ENCODE measurements at regions not wholly inside any gene's neighbourhood (a gene's known extent, or its start where the extent isn't known, plus 50 kb on each side); places are given as distances from the start of the nearest gene placed in this dataset.

GRCh38 chr14:71721791-71722190, 210.4 kb upstream of the RGS6 start:
- DNase-seq: no peak

GRCh38 chr14:71722885-71723284, 209.3 kb upstream of the RGS6 start:
- DNase-seq: no peak

- DNase-seq: no peak
Measured at GRCh38 chr14:71725922-71726579, 206.2 kb upstream of the RGS6 start.

- DNase-seq: no peak
Measured at GRCh38 chr14:71726580-71727021, 205.6 kb upstream of the RGS6 start.

DNA sequence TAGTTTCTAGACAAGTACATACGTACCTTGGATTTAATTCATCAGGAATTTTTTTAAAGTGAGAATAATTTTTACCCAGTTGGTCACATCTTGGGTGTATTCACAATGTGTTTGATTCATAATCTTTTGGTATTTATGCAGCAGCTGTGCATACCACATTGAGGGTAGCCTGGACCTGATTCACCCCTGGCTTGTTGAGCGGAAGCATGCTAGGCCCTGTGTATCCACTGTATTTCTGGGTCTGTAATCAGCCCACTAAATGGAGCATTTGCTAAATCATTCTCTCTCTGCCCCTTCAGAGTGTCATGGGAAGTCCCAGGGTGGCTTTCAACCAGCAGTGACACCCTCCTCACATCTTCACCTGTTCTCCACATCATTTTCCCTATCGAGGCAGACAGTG, 203.8 kb upstream of the RGS6 start:
- DNase-seq: no peak

DNA sequence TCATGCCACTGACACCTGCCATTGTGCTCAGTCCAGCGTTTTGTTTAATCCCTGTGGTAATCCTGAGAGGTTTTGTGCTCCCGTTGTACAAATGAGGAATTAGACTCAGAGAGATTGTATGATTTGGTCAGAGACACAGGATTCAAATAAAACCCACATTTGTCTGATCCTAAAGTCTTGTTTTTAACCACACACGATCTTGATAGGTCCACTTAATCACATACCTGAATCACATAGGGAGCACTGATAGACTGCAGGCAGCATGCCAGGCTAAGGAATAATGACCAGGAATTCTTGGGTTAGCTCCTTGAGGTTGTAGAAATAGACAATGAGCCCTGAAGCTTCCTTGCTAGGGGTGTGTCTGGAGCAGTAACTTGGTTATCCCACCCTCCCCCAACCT, 202.6 kb upstream of the RGS6 start:
- no peak for DNase-seq

- DNase-seq: no peak
Measured at GRCh38 chr14:71730471-71730870, 201.8 kb upstream of the RGS6 start.

- DNase-seq: no peak
Measured at GRCh38 chr14:71731096-71731495, 201.1 kb upstream of the RGS6 start.

DNA sequence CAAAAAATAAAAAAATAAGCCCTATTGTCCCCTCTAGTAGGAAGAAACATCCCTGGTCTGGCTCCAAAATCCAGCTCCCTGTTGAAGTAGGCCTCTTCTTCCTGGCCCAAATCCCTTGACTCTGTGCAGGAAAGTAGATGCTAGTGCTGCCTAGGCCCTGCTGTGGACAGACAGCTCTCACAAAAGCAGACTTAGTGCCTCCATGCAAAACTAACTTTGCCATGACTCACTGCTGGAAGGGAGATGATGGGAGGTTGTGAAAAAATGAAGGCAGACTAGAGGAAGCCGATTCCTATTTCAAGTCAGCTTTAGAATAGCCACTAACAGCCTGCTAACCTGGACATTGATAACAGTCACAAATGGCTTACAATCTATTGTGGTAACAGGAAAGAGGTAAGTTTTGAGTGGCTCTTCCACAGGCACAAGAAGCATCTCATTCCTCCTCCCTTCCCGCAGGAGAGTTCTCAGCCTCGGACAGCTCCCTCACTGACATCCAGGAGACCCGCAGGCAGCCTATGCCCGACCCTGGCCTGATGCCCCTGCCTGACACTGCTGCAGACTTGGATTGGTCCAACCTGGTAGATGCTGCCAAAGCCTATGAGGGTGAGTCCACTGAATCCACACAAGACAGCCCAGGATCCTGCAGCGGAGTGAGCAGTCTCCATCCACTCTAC, 198.9 kb upstream of the RGS6 start:
- no peak for DNase-seq

DNA sequence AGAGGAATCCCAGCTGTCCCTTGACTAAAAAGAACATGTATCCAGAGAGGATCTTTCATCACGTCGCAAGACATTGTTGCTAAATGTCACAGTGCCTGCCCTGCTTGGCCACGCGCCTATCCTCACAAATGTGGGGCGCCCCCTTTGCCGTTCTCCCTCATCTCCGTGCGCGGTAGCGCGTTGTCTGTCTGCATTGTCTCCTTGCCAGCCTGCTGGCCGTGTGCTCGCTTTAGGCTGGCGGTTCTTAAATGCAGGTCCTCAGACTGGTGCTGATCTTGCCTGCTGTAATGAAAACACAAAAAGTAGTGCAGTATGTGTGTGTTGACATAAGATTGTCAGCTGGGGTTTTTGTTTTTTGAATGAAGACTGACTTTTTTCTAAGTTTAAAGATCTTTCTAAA, 198.2 kb upstream of the RGS6 start:
- DNase-seq: no peak

DNA sequence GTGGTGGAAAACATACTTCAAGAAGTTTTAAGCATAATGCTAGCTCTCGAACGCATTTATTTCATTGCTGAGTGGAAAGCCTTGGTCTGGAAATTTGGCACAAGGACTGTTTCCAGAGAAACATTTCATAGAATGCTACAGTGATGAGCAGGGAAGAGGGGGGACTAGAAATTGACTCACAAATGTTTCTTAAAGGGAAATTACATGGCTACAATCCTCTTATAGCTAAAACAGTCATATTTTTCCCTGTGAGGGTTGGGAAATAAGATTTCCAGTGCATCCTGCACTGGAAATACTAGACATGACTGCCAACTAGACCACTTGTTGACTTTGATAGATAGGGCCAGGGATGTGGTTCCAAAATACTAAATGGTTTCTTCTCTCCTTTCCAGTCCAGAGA, 197.3 kb upstream of the RGS6 start:
- no peak for DNase-seq

DNA sequence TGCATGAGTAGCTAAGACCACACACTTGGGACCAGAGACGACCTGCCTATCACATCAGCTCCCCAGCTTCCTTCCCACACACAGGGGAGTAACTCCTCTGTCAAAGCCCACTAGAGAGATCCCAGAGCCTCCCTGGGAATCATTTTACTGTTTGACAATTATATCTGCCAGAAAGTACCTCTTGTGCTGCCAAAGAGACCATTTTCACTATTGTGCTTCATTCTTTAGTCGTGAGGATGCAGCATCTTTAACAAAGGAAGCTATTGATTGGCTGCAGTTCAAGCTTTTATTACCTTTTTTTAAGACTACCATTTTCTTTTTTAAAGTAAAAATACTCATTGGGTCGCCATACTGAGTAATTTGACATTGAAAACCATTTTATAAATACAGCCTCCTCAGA, 194.5 kb upstream of the RGS6 start:
- DNase-seq: peak in 1 of 3 experiments; percentile 68

- DNase-seq: peak in 1 of 3 experiments; percentile 18
Measured at GRCh38 chr14:71739273-71739990, 192.8 kb upstream of the RGS6 start.

GRCh38 chr14:71741241-71741640, 191.0 kb upstream of the RGS6 start:
- no peak for DNase-seq

GRCh38 chr14:71742485-71742884, 189.7 kb upstream of the RGS6 start:
- no peak for DNase-seq

GRCh38 chr14:71745072-71745471, 187.2 kb upstream of the RGS6 start:
- DNase-seq: no peak

GRCh38 chr14:71748196-71748595, 184.0 kb upstream of the RGS6 start:
- no peak for DNase-seq

- DNase-seq: no peak
Measured at GRCh38 chr14:71749613-71750238, 182.5 kb upstream of the RGS6 start.

GRCh38 chr14:71751264-71751663, 181.0 kb upstream of the RGS6 start:
- DNase-seq: no peak

DNA sequence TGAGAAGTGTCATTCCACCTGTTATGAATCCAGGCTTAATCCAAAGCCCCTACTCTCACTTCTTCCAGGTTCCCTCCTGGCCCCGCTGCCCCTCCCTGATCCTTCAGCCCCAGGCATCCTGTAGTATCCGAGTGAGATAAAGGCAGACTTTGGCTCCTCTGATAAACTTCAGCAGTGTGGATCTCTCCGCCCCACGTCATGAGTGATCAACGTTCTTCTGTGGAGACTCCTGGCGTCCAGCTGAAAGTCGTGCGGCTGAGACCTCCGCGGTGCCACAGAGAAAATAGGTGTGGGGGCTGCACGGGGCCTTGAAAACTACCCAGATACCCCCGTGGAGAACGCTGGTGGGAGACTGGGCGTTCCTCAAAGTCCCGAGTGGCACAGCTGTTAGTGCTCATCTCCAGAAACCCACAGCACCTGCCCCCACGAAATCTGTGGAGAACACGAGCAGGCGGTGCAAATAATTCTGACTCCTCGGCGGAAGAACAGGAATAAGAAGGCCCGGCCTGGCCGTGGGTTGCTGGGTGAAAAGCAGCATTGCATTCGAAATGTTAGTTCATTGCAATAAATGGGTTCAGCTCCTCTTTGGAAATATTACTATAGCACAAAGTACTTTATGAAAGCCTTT, 180.0 kb upstream of the RGS6 start:
- DNase-seq: no peak

GRCh38 chr14:71753126-71753830, 179.0 kb upstream of the RGS6 start:
- DNase-seq: peak; percentile 79 to 93 (median 86)

GRCh38 chr14:71753976-71754375, 178.3 kb upstream of the RGS6 start:
- DNase-seq: no peak
